T-cell (primary cell): ENCODE measurements at regions not wholly inside any gene's neighbourhood (a gene's known extent, or its start where the extent isn't known, plus 50 kb on each side); places are given as distances from the start of the nearest gene placed in this dataset.

Experiments
- ATAC-seq, 4 experiments: fragments of 200-7000 bp in 3 of 4; fragments of 150-1000 bp in 1 of 4; cut with Tn5 transposase; replicated peaks in 1 of 4; 1 replicate in 3 of 4; 2 replicates in 1 of 4; pipeline ENCODE4 v1.10.0; 2021; ENCODE audit warnings: moderate library complexity in 3 of 4, mild to moderate bottlenecking in 2 of 4, moderate number of reproducible peaks in 1 of 4
- CTCF ChIA-PET, 2 donors: fragments of 300-600 bp; sonication (Branson Sonifier 250); formaldehyde crosslinking; loops; one replicate each; lab custom pipeline; 2022; ENCODE audit warnings: antibody characterized with exemption in 2 of 2; lab: Charles Lee
- POLR2A ChIA-PET, 2 donors: fragments of 300-600 bp; sonication (Branson Sonifier 250); formaldehyde crosslinking; loops; one replicate each; lab custom pipeline; 2022; ENCODE audit warnings: antibody characterized with exemption in 2 of 2; lab: Charles Lee
- DNase-seq, 35 experiments: peaks; one replicate each; pipeline versions ENCODE4 v3.0.0 to v3.0.0-alpha.2; 2013 to 2023
- H3K27ac ChIP-seq: one replicate; pipeline ENCODE4 v1.5.1; 2013; ENCODE audit warnings: low read length
- H3K27me3 ChIP-seq, 2 experiments: replicated peaks in 1 of 2; 1 replicate in 1 of 2; 2 replicates in 1 of 2; pipeline versions ENCODE4 v1.6.1 to v1.7.0; 2013; ENCODE audit warnings: low read length in 1 of 2, mixed read lengths in 1 of 2; ENCODE audit not compliant: control insufficient read depth in 2 of 2, insufficient read depth in 2 of 2; ENCODE audit errors: extremely low read depth in 1 of 2
- H3K36me3 ChIP-seq, 2 donors: 1 replicate in 1 of 2; 2 replicates in 1 of 2; pipeline versions ENCODE4 v1.6.1 to v1.7.0; 2013; ENCODE audit warnings: low read length in 1 of 2; ENCODE audit not compliant: control insufficient read depth in 2 of 2, insufficient read depth in 1 of 2; ENCODE audit errors: extremely low read depth in 1 of 2
- H3K4me1 ChIP-seq, 2 experiments: 1 replicate in 1 of 2; 2 replicates in 1 of 2; pipeline versions ENCODE4 v1.6.1 to v1.7.0; 2013; ENCODE audit warnings: low read length in 2 of 2, mixed read lengths in 1 of 2; ENCODE audit not compliant: insufficient read depth in 2 of 2, control insufficient read depth in 1 of 2; ENCODE audit errors: extremely low read depth in 1 of 2
- H3K4me3 ChIP-seq, 2 donors: 1 replicate in 1 of 2; 2 replicates in 1 of 2; pipeline versions ENCODE4 v1.5.1 to v1.7.0; 2013; ENCODE audit warnings: mild to moderate bottlenecking in 2 of 2, low read length in 1 of 2, moderate library complexity in 1 of 2; ENCODE audit not compliant: control insufficient read depth in 1 of 2; ENCODE audit errors: extremely low read depth in 1 of 2
- H3K9me3 ChIP-seq: 2 replicates; pipeline ENCODE4 v1.7.0; 2013
- H3K27ac Mint-ChIP-seq, 2 donors: one replicate each; pipeline ENCODE4 v1.8.0; 2020 to 2021; ENCODE audit warnings: mild to moderate bottlenecking in 2 of 2, mixed read lengths in 2 of 2
- H3K27me3 Mint-ChIP-seq, 2 donors: one replicate each; pipeline ENCODE4 v1.8.0; 2021 to 2022; ENCODE audit warnings: mixed read lengths in 2 of 2
- H3K36me3 Mint-ChIP-seq: one replicate; pipeline ENCODE4 v1.8.0; 2021; ENCODE audit warnings: mixed read lengths
- H3K4me1 Mint-ChIP-seq, 3 donors: one replicate each; pipeline ENCODE4 v1.8.0; 2020 to 2022; ENCODE audit warnings: mixed read lengths in 3 of 3, mild to moderate bottlenecking in 1 of 3
- H3K4me3 Mint-ChIP-seq, 3 donors: one replicate each; pipeline ENCODE4 v1.8.0; 2020 to 2022; ENCODE audit warnings: mild to moderate bottlenecking in 3 of 3, mixed read lengths in 3 of 3, moderate library complexity in 3 of 3
- H3K9me3 Mint-ChIP-seq, 3 donors: one replicate each; pipeline ENCODE4 v1.8.0; 2020 to 2022; ENCODE audit warnings: mixed read lengths in 3 of 3
- WGBS: methylation state at CpG from one replicate; pipeline ENCODE4 v1.1.5; 2013; ENCODE audit warnings: missing lambda C conversion rate; ENCODE audit not compliant: insufficient coverage; 5-methylcytosine and 5-hydroxymethylcytosine counted together

- CTCF ChIA-PET: no interaction called here
- no peaks in the 10 kb centered on the region for H3K36me3 ChIP-seq
Measured at GRCh38 chr21:30962013-30962412, 76.3 kb downstream of the KRTAP19-8 start.

GRCh38 chr21:30958741-30959140 is 77.4 kb upstream of the KRTAP11-1 start:
- H3K36me3 ChIP-seq: no peaks in the 10 kb centered on the region
- Mint-ChIP-seq H3K4me3 (no peak overlapping the region), H3K36me3 (no peaks in the 10 kb centered on the region), H3K4me1 (no peaks in the 10 kb centered on the region), H3K27ac (no peak overlapping the region), H3K27me3 (peaks cover 9 to 10% of the 10 kb centered on the region in 2 donors), H3K9me3 (no peaks in the 10 kb centered on the region)
- CTCF ChIA-PET: interaction anchor here in 1 of 2 donors (0.5 kb wide), 1 partner anchor 570 kb away, joined by 7 read pairs; no protein-coding TSS in a partner anchor
- H3K27ac ChIP-seq: no peak overlapping the region
- no peak for ATAC-seq
- no peaks in the 10 kb centered on the region for H3K9me3 ChIP-seq
- POLR2A ChIA-PET: no interaction called here
- no peak overlapping the region for H3K4me3 ChIP-seq
- DNase-seq: no peak
- 100% methylated on average over 5 of the region's 7 CpGs for WGBS
- H3K27me3 ChIP-seq: peaks cover 0 to 4% of the 10 kb centered on the region in 2 experiments
- no peaks in the 10 kb centered on the region for H3K4me1 ChIP-seq

More at GRCh38 chr21:30962013-30962412, 76.3 kb downstream of the KRTAP19-8 start:
- no peaks in the 10 kb centered on the region for H3K4me1 Mint-ChIP-seq
- H3K27ac ChIP-seq: no peak overlapping the region
- H3K9me3 ChIP-seq: no peaks in the 10 kb centered on the region
- ATAC-seq: no peak
- H3K27ac Mint-ChIP-seq: no peak overlapping the region
- no peak overlapping the region for H3K4me3 Mint-ChIP-seq
- no peaks in the 10 kb centered on the region for H3K4me1 ChIP-seq
- peaks cover 1 to 2% of the 10 kb centered on the region in 2 donors for H3K27me3 Mint-ChIP-seq
- peaks cover 0 to 4% of the 10 kb centered on the region in 2 experiments for H3K27me3 ChIP-seq
- DNase-seq: no peak
- no peaks in the 10 kb centered on the region for H3K9me3 Mint-ChIP-seq
- no peaks in the 10 kb centered on the region for H3K36me3 Mint-ChIP-seq
- WGBS: 55% methylated on average over 4 of the region's 5 CpGs
- POLR2A ChIA-PET: no interaction called here
- H3K4me3 ChIP-seq: no peak overlapping the region

GRCh38 chr21:30957010-30957409 is 75.6 kb upstream of the KRTAP11-1 start:
- no peaks in the 10 kb centered on the region for H3K4me1 Mint-ChIP-seq
- POLR2A ChIA-PET: interaction anchor here in 1 of 2 donors (0.7 kb wide), 1 partner anchor 58 kb away, joined by 6 read pairs; no protein-coding TSS in a partner anchor
- H3K36me3 ChIP-seq: no peaks in the 10 kb centered on the region
- H3K4me1 ChIP-seq: no peaks in the 10 kb centered on the region
- WGBS: 67% methylated on average over 1 of the region's 4 CpGs
- peaks cover 0 to 4% of the 10 kb centered on the region in 2 experiments for H3K27me3 ChIP-seq
- DNase-seq (no peak), ATAC-seq (no peak)
- no peaks in the 10 kb centered on the region for H3K9me3 ChIP-seq
- peaks cover 9 to 10% of the 10 kb centered on the region in 2 donors for H3K27me3 Mint-ChIP-seq
- H3K9me3 Mint-ChIP-seq: no peaks in the 10 kb centered on the region
- no peak overlapping the region for H3K4me3 ChIP-seq
- H3K4me3 Mint-ChIP-seq: no peak overlapping the region
- CTCF ChIA-PET: no interaction called here
- no peak overlapping the region for H3K27ac ChIP-seq
- H3K27ac Mint-ChIP-seq: peak overlapping the region in 1 of 2 donors; percentile 38
- no peaks in the 10 kb centered on the region for H3K36me3 Mint-ChIP-seq

GRCh38 chr21:30953605-30954004 is 72.2 kb upstream of the KRTAP11-1 start:
- H3K4me1 ChIP-seq: no peaks in the 10 kb centered on the region
- CTCF ChIA-PET: no interaction called here
- H3K4me3 ChIP-seq: no peak overlapping the region
- Mint-ChIP-seq H3K4me1 (no peaks in the 10 kb centered on the region), H3K27me3 (peaks cover 10 to 17% of the 10 kb centered on the region in 2 donors), H3K27ac (no peak overlapping the region), H3K4me3 (no peak overlapping the region), H3K9me3 (no peaks in the 10 kb centered on the region), H3K36me3 (no peaks in the 10 kb centered on the region)
- H3K9me3 ChIP-seq: no peaks in the 10 kb centered on the region
- 20% methylated on average over 1 of the region's 2 CpGs for WGBS
- H3K27ac ChIP-seq: no peak overlapping the region
- POLR2A ChIA-PET: no interaction called here
- ATAC-seq: no peak
- DNase-seq: no peak
- no peaks in the 10 kb centered on the region for H3K36me3 ChIP-seq
- H3K27me3 ChIP-seq: peaks cover 0 to 4% of the 10 kb centered on the region in 2 experiments

- CTCF ChIA-PET: no interaction called here
- no peaks in the 10 kb centered on the region for H3K4me1 Mint-ChIP-seq
Measured at GRCh38 chr21:30947141-30947540, 65.8 kb upstream of the KRTAP11-1 start.

GRCh38 chr21:30943920-30944319 is 62.5 kb upstream of the KRTAP11-1 start:
- 83% methylated on average over 1 of the region's 5 CpGs for WGBS
- no peaks in the 10 kb centered on the region for H3K36me3 Mint-ChIP-seq
- no peak for DNase-seq
- H3K4me3 Mint-ChIP-seq: no peak overlapping the region
- Histone ChIP-seq H3K27ac (no peak overlapping the region), H3K36me3 (no peaks in the 10 kb centered on the region), H3K4me3 (no peak overlapping the region), H3K4me1 (no peaks in the 10 kb centered on the region), H3K9me3 (no peaks in the 10 kb centered on the region), H3K27me3 (no peaks in the 10 kb centered on the region)
- ChIA-PET POLR2A (no interaction called here), CTCF (no interaction called here)
- no peaks in the 10 kb centered on the region for H3K9me3 Mint-ChIP-seq
- H3K27me3 Mint-ChIP-seq: peaks cover 1 to 3% of the 10 kb centered on the region in 2 donors
- H3K4me1 Mint-ChIP-seq: no peaks in the 10 kb centered on the region
- no peak for ATAC-seq
- no peak overlapping the region for H3K27ac Mint-ChIP-seq

More at GRCh38 chr21:30947141-30947540, 65.8 kb upstream of the KRTAP11-1 start:
- no peaks in the 10 kb centered on the region for H3K9me3 ChIP-seq
- no peak overlapping the region for H3K4me3 ChIP-seq
- WGBS: 60% methylated on average over 1 of the region's 5 CpGs
- Mint-ChIP-seq H3K9me3 (no peaks in the 10 kb centered on the region), H3K36me3 (no peaks in the 10 kb centered on the region), H3K27ac (no peak overlapping the region), H3K27me3 (peaks cover 1 to 7% of the 10 kb centered on the region in 2 donors), H3K4me3 (no peak overlapping the region)
- DNase-seq (no peak), ATAC-seq (no peak)
- no peak overlapping the region for H3K27ac ChIP-seq
- POLR2A ChIA-PET: no interaction called here
- no peaks in the 10 kb centered on the region for H3K4me1 ChIP-seq
- no peaks in the 10 kb centered on the region for H3K36me3 ChIP-seq
- H3K27me3 ChIP-seq: no peaks in the 10 kb centered on the region

- Histone ChIP-seq H3K4me1 (no peaks in the 10 kb centered on the region), H3K9me3 (no peaks in the 10 kb centered on the region), H3K27ac (no peak overlapping the region), H3K36me3 (no peaks in the 10 kb centered on the region), H3K4me3 (no peak overlapping the region), H3K27me3 (no peaks in the 10 kb centered on the region)
- DNase-seq (no peak), ATAC-seq (no peak)
- ChIA-PET POLR2A (no interaction called here), CTCF (no interaction called here)
- Mint-ChIP-seq H3K9me3 (no peaks in the 10 kb centered on the region), H3K27ac (no peak overlapping the region), H3K4me1 (no peaks in the 10 kb centered on the region), H3K27me3 (peaks cover 1 to 3% of the 10 kb centered on the region in 2 donors), H3K36me3 (no peaks in the 10 kb centered on the region), H3K4me3 (no peak overlapping the region)
- 90% methylated on average over 2 of the region's 4 CpGs for WGBS
Measured at GRCh38 chr21:30943243-30943642, 61.9 kb upstream of the KRTAP11-1 start.
